ENCODE measurements at regions not wholly inside any gene's neighbourhood (a gene's known extent, or its start where the extent isn't known, plus 50 kb on each side); places are given as distances from the start of the nearest gene placed in this dataset.

DNA sequence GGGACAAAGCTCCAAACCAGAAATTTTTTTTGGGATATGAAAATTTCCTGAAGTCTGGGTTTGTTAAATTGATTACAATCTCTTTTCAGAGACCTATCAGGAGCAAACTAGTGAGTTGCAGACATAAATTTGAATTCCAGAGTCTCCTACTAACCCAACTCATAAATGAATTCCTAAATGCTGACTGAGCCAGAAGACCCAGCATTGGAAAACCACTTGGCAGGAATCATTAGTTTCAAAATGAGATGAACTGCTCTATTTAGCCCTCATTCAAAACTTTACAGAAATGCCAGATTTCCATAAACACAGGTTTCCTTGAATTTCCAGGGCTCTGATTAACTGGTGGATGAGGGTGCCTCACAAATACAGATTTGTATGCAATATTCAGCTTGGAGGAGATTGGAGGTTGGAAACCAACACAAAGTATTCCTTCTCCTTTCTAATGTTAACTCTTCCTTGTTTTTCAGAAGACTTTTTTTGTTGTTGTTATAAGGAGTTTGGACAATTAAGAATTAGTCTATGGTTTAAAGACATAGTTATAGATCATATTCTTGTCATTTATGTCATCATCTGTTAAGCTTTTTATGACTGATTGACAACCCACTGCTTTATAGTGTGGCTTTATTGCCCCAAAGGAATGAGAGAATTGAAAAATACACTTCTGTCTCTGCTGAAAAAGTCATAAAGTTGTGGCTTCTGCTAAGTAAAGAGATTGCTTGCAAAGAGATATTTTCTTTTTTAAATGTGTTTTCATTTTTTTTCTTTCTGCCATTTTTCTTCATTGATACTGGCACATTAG is 222.8 kb downstream of the HLX start:
- TF ChIP-seq CTCF (IDR thresholded peaks at IDR 0.05) (no peak), ZFX (IDR thresholded peaks at IDR 0.05; ENCODE audit: borderline replicate concordance) (no peak)
